KG1 (cell line): ENCODE measurements at regions not wholly inside any gene's neighbourhood (a gene's known extent, or its start where the extent isn't known, plus 50 kb on each side); places are given as distances from the start of the nearest gene placed in this dataset.

Source experiments
- DNase-seq: peaks from one replicate; lab custom pipeline; 2025; lab: John Stamatoyannopoulos, UW

DNA sequence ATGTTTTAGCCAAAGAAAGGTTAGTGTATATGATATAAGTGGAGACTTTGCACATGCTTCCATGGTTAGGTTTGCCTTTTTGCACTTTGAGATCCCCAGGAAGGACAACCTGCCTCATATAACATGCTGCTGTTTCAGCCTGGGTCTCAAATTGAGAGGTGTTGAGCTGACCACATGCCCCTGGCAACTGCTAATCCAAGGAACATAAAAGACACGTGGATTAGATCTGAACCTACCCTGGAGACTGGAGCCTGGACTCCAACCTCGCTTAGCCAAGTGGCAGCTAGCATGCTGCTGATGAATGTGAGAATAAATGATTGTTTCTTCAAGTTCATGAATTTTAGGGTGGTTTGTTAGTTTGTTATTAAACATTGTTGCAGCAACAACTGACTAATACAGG, 301.8 kb upstream of the TBC1D5 start:
- DNase-seq: no peak

- DNase-seq: no peak
Observed at GRCh38 chr3:18036450-18036815, 294.0 kb upstream of the TBC1D5 start.

DNA sequence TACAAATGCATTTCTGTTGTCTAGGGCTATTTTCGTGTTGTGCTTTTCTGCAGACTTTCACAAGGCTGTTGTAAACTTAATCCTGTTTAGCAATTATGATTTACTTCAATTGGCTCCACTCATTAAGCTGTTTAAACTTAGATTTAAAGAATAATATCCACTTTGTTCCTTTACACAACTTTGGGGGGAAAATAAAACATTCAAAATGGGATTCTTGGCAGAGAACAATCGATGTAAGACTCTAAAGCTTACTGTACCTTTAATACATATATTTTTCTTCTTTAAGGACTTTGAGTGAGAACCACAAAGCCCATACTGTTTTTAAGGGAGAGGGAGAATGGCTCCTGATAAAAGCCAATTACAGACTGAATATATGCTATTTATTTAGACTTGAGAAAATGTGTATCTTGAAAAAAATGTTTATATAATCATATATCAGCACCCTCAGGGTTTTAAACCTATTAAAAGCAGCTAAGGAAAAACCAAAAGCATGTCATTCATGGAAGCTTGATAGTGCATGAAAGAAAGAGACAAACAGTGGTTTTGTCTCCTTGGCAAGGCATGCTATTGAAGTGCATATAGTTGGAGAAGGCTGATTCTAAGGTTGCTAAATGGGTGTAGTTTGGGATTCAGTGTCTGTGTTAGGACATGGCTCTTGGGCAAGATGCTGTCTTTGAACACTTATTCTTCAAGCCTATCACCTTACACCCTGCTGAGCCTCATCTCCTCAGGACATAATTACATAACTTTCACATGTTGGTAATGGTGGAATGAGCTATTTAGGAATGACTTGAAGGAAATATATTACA, 293.4 kb upstream of the TBC1D5 start:
- no peak for DNase-seq

DNA sequence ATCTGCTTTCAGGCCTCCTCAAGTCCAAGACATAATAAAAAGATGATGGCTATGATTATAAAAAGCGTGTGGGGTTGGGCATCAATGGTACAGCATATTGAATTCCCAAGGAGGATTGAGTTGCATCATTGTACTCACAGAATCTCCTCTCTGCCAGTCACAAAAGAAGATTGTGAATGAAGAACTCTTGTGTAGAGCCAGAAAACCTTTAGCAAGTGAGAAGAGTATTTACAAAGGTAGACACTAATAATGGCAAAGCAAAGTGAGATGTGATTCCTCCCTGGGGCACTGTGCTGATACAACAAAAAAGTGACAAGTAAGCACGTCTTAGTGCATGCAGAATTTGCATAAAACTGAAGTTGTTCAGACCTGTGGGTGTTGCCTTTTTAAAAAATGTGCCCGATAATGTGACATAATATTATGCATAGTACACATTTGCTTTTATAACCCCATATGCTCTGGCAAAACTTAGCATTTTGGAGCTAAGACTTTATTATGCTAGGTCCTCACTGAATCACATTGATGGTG, 291.2 kb upstream of the TBC1D5 start:
- DNase-seq: no peak

DNA sequence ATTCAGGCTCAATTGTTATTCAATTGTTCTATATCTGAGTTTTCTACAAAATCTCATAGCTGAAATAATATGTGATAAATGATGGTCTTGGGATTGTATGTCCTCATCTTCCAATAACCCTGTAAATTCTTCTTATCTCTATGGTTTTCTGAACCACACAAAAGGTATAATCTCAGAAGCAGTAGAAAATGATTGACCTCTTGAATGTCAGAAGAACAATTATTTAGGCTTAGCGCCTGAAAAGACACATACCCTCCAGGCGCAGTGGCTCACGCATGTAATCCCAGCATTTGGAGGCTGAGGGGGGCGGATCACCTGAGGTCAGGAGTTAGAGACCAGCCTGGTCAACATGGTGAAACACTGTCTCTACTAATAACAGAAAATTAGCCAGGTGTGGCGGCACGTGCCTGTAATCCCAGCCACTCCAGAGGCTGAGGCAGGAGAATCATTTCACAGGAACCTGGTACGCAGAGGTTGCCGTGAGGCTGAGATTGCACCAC, 288.0 kb upstream of the TBC1D5 start:
- no peak for DNase-seq

GRCh38 chr3:18027161-18027939, 284.9 kb upstream of the TBC1D5 start:
- DNase-seq: no peak

- no peak for DNase-seq
Observed at GRCh38 chr3:18024715-18025114, 282.3 kb upstream of the TBC1D5 start.

DNA sequence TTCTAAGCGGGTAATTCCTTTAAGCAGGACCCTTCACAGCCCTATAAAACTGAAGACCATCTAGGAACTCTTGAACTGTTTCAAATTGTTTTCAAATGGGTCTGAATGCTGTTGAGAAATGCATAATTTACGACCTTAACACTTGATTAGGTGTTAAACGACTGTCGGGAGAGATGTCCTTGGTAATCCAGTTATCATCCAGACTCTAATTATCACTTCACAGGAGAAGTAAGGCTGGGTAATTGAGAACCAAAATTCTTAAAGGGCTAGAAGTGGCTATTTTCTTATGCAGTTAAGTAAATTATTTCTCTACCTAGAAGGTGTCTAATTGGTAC, 276.7 kb upstream of the TBC1D5 start:
- no peak for DNase-seq

DNA sequence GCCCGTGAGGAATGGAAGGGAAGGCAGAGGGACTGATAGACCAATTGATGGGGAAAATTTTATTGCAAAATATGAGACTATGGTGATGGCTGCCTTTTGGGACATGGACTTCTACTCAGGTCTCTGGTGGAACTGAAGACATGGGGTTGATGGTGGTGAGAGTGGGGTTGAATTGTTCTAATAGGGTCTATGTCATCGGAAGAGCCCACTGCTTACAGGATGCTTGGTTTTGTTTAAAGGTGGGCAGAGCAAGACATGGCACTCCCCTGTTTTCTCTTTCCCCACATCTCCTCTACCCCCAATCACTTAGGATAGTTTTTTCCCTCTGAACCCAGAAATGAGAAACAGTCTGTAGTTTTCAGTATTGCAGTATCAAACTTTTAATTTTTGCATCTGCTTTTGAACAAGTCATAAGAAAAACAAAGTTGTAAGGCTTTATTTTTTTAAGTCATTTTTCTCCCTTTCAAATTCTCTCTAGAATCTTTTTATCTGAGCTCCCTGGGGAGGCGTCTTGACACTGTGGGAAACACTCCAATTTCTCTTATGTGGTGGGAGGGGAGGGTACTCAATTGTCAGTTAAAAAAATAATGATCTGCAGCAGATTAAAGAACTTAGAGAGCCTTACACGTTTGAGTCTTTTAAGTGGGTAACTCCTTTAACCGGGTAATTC, 276.2 kb upstream of the TBC1D5 start:
- DNase-seq: no peak

- DNase-seq: no peak
Observed at GRCh38 chr3:18016366-18016765, 273.9 kb upstream of the TBC1D5 start.

DNA sequence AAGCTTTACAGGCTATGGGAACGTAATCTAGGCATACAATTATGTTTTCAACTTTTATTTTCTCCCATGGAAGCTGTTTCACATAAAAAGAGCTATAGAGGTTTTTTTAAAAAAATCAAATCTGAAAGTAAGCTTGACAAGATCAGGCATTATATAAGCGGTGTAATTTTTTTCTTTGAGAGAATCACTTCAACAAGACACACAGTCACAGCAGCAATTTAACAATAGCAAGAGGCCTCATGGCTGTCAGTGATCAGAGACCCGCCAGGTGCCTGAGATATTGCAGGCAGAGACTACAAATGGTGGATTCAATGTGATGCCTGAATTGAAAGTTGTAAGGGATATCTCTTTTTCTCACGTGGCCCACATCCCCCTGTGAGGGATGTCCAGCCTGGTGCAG, 270.5 kb upstream of the TBC1D5 start:
- DNase-seq: no peak

DNA sequence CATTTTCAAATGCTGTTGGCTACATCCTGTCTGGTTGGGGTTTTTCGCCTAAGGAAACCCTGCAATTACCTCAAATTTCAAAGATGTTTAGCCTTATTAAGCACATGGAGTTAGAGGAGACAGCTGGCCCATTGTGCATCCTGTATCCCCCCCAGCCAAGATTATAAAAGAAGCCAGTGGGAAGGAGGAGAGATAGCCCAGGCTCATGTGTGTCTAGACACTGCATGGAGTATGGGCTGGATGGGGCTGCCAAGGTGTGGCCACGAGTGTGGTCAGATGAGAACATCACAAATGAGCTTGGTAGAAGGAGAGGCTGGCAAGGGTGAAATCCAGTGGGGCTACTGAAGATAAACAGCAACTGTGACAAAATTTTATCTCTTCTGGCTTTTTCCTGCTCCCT, 270.0 kb upstream of the TBC1D5 start:
- DNase-seq: no peak

- DNase-seq: no peak
Observed at GRCh38 chr3:18011387-18011786, 269.0 kb upstream of the TBC1D5 start.

DNA sequence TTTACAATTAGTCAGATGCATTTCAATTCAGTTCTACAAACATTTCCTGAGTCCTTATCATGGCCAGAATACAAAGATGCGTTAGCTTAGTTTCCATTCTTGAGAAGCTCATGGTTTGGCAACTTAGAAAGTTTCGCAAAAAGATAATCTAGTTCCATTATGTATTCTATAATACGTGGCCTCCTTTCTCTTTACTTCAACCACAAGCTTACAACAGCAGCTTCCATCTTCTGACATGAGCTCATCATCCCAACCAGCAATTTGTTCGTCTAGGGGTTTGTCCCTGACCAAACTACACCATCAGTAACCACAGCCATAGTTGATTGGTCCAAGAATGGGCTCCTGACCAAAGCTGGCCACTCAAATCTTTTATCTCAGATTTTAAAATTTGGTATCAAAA, 267.6 kb upstream of the TBC1D5 start:
- no peak for DNase-seq

GRCh38 chr3:18008706-18009368, 266.4 kb upstream of the TBC1D5 start:
- no peak for DNase-seq

DNA sequence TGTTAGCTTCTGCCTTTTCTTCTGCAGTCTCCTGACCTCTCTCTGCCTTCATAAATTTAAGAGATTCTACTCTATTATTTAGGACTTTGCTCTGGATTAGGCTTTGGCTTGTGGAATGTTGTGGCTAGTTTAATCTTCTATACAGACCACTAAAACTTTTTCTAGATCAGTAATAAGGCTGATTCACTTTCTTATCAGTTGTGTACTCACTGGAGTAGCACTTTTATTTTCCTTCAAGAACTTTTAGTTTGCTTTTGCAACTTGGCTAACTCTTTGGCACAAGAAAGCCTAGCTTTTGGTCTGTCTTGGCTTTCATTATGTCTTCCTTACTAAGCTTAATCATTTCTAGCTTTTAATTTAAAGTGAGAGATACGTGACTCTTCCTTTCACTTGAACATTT, 265.5 kb upstream of the TBC1D5 start:
- DNase-seq: no peak

DNA sequence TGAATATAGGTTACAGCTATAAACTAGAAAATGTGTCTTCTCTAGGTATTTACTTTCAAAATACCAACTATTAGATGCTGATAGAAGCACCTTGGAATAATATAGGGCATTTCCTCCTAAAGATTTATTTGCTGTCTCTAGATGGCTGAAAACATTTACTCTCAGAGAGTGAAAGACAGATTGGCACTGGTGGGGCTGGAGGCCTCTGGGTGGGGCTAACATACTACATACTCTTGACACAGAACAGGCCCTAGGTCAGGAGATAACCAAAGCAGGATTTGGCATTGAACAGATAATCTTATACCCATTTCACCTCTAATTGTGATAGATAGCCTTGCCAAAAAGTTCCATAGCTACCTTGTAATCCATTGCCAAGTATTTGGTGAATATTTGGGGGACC, 253.3 kb upstream of the TBC1D5 start:
- no peak for DNase-seq

GRCh38 chr3:17994167-17994566, 251.7 kb upstream of the TBC1D5 start:
- DNase-seq: no peak

DNA sequence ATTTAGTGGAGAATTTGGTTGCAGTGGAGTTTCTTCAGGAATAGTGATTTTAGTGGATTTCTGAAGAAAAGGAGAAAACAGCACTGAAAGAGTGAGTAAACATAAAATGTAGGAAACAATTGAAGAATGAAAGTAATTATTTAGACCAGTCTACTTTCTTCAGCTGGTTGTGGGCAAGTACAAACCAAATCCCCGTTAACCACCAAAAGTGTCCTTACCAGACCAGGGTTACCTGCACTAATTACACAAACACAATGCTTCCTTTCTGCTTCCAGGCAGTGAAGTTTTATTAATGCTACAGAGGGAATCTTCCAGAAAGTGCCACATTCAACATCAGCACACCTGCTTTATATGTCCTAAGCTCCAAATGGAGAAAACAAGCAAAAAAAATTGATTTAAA, 248.0 kb upstream of the TBC1D5 start:
- DNase-seq: no peak

GRCh38 chr3:17986348-17986816, 244.0 kb upstream of the TBC1D5 start:
- DNase-seq: no peak

GRCh38 chr3:17985658-17986347, 243.4 kb upstream of the TBC1D5 start:
- DNase-seq: no peak
